ENCODE measurements at regions not wholly inside any gene's neighbourhood (a gene's known extent, or its start where the extent isn't known, plus 50 kb on each side); places are given as distances from the start of the nearest gene placed in this dataset.
"Not testable (repeated sequence)": the region's sequence is repeated elsewhere in the genome, so short reads cannot be mapped to it uniquely, and the experiment has no call there.

DNA sequence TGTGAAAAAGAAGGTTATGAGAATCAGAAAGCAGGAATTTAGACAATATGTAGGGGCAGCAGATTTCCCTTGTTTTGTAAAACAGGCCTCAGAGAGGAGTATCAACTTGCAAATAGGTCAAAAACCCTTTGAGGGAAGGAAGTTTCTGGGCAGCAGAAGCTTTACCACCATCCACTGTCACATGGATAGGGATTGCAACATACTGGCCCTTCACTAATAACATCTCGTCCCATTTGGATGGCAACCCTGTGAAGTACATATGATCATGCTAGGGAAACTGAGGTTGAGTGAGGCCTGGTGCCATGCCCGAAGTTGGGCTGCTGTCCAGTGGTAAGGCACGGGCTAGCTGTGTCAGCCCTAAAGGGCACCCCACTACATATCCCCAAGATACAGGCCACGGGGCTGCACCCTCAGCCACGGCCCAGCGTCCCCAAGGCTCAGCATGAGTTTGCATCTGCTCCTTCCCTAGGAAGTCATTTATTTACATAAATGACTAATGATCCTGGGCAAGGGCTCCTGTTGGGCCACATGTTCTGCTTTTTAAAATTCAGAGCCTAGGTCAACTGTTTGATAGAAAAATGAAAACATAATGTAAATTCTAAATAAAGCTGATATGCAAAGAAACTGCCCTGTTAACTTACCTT lies 310.4 kb upstream of the PLGLB1 start:
- H3K27me3 ChIP-seq (ENCODE audit: control insufficient read depth in 3 of 3, insufficient read depth in 3 of 3, low read length in 2 of 3); H3K27ac ChIP-seq (ENCODE audit: low read depth in 1 of 2, low read length in 1 of 2); H3K4me3 ChIP-seq; H3K9ac ChIP-seq (ENCODE audit: insufficient read depth in 1 of 2, low read length in 2 of 2); DNase-seq; ATAC-seq (ENCODE audit: insufficient read depth, low FRiP score); H3K9me3 ChIP-seq (ENCODE audit: control insufficient read depth in 4 of 4, insufficient read depth in 3 of 4, low read length in 3 of 4); H3K4me1 ChIP-seq (ENCODE audit: control insufficient read depth in 5 of 5, insufficient read depth in 5 of 5, low read length in 5 of 5); H3K36me3 ChIP-seq (ENCODE audit: control insufficient read depth in 4 of 4, insufficient read depth in 4 of 4, low read length in 4 of 4): not testable (repeated sequence)
- 44 to 72% methylated on average over 4 to 6 of the region's 6 CpGs for WGBS, 2 donors

DNA sequence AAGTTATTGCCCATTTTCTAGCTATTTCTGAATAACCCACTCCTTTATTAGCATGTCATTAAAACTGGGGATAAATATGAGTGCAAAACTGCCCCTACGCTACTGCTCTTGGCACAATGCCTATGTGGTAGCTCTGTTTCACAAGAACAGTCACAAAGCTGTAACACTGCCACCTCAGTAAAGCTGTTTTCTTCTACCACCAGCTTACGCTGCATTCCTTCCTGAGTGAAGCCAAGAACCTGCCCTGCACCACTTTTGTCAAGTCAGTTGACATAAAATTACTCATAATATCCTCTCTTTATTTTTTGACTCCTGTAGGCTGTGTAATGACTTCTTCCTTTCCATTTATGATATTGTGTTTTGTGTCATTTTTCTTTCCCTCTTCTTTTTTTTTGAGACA lies 313.2 kb upstream of the PLGLB1 start:
- not testable (repeated sequence) for H3K4me1 ChIP-seq (ENCODE audit: control insufficient read depth in 5 of 5, insufficient read depth in 5 of 5, low read length in 5 of 5)

DNA sequence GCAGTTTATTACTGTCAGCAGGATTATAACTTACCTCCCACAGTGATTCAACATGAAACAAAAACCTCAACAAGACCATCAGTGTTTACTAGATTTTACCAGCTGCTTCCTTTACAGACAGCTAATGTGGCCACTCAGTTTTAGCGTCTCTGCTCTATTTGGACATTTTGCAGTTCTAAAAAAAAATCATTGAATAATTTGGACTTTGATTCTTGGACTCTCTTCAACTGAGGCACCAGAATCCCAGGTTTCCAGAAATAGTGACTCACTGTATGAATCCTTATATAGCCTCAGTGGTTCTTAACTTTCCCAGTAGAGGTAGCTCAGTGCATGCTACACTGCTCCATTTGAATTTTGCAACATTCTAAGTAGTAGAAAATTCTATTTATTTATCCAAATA lies 317.4 kb upstream of the PLGLB1 start:
- ATAC-seq (ENCODE audit: insufficient read depth, low FRiP score); H3K9me3 ChIP-seq (ENCODE audit: control insufficient read depth in 4 of 4, insufficient read depth in 3 of 4, low read length in 3 of 4); H3K4me1 ChIP-seq (ENCODE audit: control insufficient read depth in 5 of 5, insufficient read depth in 5 of 5, low read length in 5 of 5); H3K4me3 ChIP-seq; H3K9ac ChIP-seq (ENCODE audit: insufficient read depth in 1 of 2, low read length in 2 of 2); H3K27ac ChIP-seq (ENCODE audit: low read depth in 1 of 2, low read length in 1 of 2); H3K27me3 ChIP-seq (ENCODE audit: control insufficient read depth in 3 of 3, insufficient read depth in 3 of 3, low read length in 2 of 3); H3K36me3 ChIP-seq (ENCODE audit: control insufficient read depth in 4 of 4, insufficient read depth in 4 of 4, low read length in 4 of 4): not testable (repeated sequence)
- 18 to 20% methylated on average over 1 of the region's 1 CpG for WGBS, 2 donors
- DNase-seq: peak in 2 of 3 donors; percentile 6 to 14

More for the DNA sequence above, 313.2 kb upstream of the PLGLB1 start:
- H3K9ac ChIP-seq (ENCODE audit: insufficient read depth in 1 of 2, low read length in 2 of 2); H3K9me3 ChIP-seq (ENCODE audit: control insufficient read depth in 4 of 4, insufficient read depth in 3 of 4, low read length in 3 of 4); H3K27me3 ChIP-seq (ENCODE audit: control insufficient read depth in 3 of 3, insufficient read depth in 3 of 3, low read length in 2 of 3); H3K36me3 ChIP-seq (ENCODE audit: control insufficient read depth in 4 of 4, insufficient read depth in 4 of 4, low read length in 4 of 4); H3K4me3 ChIP-seq; DNase-seq; H3K27ac ChIP-seq (ENCODE audit: low read depth in 1 of 2, low read length in 1 of 2); ATAC-seq (ENCODE audit: insufficient read depth, low FRiP score): not testable (repeated sequence)
- WGBS, 2 donors: 26 to 70% methylated on average over 2 of the region's 2 CpGs

DNA sequence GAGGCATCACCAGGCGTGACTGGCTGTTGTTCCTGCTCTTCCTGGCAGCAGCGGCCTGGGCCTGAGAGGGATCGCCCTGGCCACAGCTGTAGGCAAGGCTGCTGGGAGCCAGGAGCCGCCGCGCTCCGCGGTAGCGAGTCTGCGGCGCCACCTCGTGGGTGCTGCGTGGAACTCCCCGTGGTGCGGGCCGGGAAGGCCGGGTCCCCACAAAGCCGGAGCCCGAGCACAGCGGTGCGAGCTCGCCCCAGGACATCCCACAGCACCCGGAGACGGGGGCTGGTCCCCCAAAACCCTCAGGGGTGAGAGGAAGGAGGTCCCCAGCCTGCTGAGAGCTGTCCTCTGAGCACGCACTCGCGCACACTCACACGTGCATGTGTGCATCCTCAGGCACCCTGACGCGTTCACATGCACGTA lies 320.0 kb upstream of the PLGLB1 start:
- not testable (repeated sequence) for H3K9ac ChIP-seq (ENCODE audit: insufficient read depth in 1 of 2, low read length in 2 of 2); H3K27me3 ChIP-seq (ENCODE audit: control insufficient read depth in 3 of 3, insufficient read depth in 3 of 3, low read length in 2 of 3); H3K4me3 ChIP-seq; H3K4me1 ChIP-seq (ENCODE audit: control insufficient read depth in 5 of 5, insufficient read depth in 5 of 5, low read length in 5 of 5); H3K27ac ChIP-seq (ENCODE audit: low read depth in 1 of 2, low read length in 1 of 2); ATAC-seq (ENCODE audit: insufficient read depth, low FRiP score); H3K9me3 ChIP-seq (ENCODE audit: control insufficient read depth in 4 of 4, insufficient read depth in 3 of 4, low read length in 3 of 4); H3K36me3 ChIP-seq (ENCODE audit: control insufficient read depth in 4 of 4, insufficient read depth in 4 of 4, low read length in 4 of 4)
- peak; percentile 63 to 74 (median 71) for DNase-seq
- WGBS, 2 donors: 21 to 26% methylated on average over 28 to 31 of the region's 31 CpGs
- TF ChIP-seq, protein P1, sequence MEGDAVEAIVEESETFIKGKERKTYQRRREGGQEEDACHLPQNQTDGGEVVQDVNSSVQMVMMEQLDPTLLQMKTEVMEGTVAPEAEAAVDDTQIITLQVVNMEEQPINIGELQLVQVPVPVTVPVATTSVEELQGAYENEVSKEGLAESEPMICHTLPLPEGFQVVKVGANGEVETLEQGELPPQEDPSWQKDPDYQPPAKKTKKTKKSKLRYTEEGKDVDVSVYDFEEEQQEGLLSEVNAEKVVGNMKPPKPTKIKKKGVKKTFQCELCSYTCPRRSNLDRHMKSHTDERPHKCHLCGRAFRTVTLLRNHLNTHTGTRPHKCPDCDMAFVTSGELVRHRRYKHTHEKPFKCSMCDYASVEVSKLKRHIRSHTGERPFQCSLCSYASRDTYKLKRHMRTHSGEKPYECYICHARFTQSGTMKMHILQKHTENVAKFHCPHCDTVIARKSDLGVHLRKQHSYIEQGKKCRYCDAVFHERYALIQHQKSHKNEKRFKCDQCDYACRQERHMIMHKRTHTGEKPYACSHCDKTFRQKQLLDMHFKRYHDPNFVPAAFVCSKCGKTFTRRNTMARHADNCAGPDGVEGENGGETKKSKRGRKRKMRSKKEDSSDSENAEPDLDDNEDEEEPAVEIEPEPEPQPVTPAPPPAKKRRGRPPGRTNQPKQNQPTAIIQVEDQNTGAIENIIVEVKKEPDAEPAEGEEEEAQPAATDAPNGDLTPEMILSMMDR (IDR thresholded peaks at IDR 0.05; ENCODE audit: control extremely low read depth, extremely low read depth): peak; percentile 24

DNA sequence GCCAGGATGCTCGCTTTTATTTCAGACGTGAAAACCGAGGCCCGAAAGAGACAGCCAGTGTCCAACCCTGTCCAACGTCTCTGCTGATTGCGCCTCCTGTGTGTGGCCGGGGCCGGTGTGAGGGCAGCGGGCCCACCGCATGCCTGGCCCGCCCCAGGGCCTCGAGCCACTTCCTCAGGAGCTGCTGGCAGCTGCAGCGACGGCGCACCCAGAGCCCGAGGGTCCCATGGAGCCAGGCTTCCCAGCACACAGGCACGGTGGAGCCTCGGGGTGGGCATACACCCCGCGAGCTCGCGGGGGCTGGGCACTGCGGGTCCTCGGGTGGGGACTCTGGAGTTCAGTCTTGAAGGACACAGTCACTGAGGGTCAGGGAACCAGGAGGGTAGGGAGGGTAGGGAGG lies 320.5 kb upstream of the PLGLB1 start:
- not testable (repeated sequence) for H3K27ac ChIP-seq (ENCODE audit: low read depth in 1 of 2, low read length in 1 of 2); H3K4me3 ChIP-seq; H3K36me3 ChIP-seq (ENCODE audit: control insufficient read depth in 4 of 4, insufficient read depth in 4 of 4, low read length in 4 of 4); DNase-seq; H3K9ac ChIP-seq (ENCODE audit: insufficient read depth in 1 of 2, low read length in 2 of 2); H3K4me1 ChIP-seq (ENCODE audit: control insufficient read depth in 5 of 5, insufficient read depth in 5 of 5, low read length in 5 of 5); H3K9me3 ChIP-seq (ENCODE audit: control insufficient read depth in 4 of 4, insufficient read depth in 3 of 4, low read length in 3 of 4); ATAC-seq (ENCODE audit: insufficient read depth, low FRiP score); H3K27me3 ChIP-seq (ENCODE audit: control insufficient read depth in 3 of 3, insufficient read depth in 3 of 3, low read length in 2 of 3)
- WGBS, 2 donors: 87 to 88% methylated on average over 19 to 24 of the region's 24 CpGs

DNA sequence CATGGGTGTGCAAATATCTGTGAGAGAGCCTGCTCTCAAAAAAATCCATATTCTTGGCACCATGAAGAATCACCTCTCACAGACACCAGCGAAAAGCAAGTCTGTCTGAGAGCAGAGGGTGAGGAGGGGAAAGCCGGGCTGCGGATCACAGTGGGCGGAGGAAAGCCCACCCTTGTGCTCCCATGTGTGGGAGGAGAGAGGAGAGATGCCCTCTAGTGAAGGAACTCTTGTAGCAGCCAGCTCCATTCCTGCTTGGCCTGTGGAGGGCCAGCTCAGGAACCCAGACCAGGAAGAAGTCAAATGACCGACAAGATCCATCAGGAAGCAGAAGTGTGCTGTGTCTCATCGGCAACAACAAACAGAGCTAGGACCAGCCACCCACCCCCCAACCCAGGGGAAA lies 321.7 kb upstream of the PLGLB1 start:
- not testable (repeated sequence) for DNase-seq; H3K9ac ChIP-seq (ENCODE audit: insufficient read depth in 1 of 2, low read length in 2 of 2); H3K4me1 ChIP-seq (ENCODE audit: control insufficient read depth in 5 of 5, insufficient read depth in 5 of 5, low read length in 5 of 5); H3K9me3 ChIP-seq (ENCODE audit: control insufficient read depth in 4 of 4, insufficient read depth in 3 of 4, low read length in 3 of 4); H3K36me3 ChIP-seq (ENCODE audit: control insufficient read depth in 4 of 4, insufficient read depth in 4 of 4, low read length in 4 of 4); ATAC-seq (ENCODE audit: insufficient read depth, low FRiP score); H3K4me3 ChIP-seq; H3K27ac ChIP-seq (ENCODE audit: low read depth in 1 of 2, low read length in 1 of 2); H3K27me3 ChIP-seq (ENCODE audit: control insufficient read depth in 3 of 3, insufficient read depth in 3 of 3, low read length in 2 of 3)
- 55 to 58% methylated on average over 5 to 6 of the region's 6 CpGs for WGBS, 2 donors

DNA sequence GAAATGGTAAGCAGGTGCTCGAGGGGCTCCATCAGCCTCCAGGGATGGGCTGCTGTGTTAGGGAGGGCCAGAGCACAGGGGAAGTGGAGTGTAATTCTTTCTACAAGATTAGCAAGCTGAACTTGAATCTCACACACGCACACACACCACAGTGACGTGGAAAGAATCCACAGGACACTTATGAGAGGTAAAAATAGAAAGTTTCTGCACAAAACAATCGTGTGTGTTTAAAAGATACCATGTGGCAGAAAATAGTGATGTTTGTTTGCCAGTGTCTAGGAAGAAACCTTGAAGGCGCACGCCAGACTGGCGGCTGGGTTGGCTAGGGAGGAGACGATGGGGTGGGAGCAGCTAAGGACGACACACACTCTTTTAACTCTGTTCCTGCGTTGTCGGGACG lies 323.6 kb upstream of the PLGLB1 start:
- WGBS, 2 donors: 64 to 71% methylated on average over 10 to 12 of the region's 12 CpGs
- H3K4me1 ChIP-seq (ENCODE audit: control insufficient read depth in 5 of 5, insufficient read depth in 5 of 5, low read length in 5 of 5); DNase-seq; ATAC-seq (ENCODE audit: insufficient read depth, low FRiP score); H3K9me3 ChIP-seq (ENCODE audit: control insufficient read depth in 4 of 4, insufficient read depth in 3 of 4, low read length in 3 of 4); H3K36me3 ChIP-seq (ENCODE audit: control insufficient read depth in 4 of 4, insufficient read depth in 4 of 4, low read length in 4 of 4); H3K27me3 ChIP-seq (ENCODE audit: control insufficient read depth in 3 of 3, insufficient read depth in 3 of 3, low read length in 2 of 3); H3K4me3 ChIP-seq; H3K9ac ChIP-seq (ENCODE audit: insufficient read depth in 1 of 2, low read length in 2 of 2); H3K27ac ChIP-seq (ENCODE audit: low read depth in 1 of 2, low read length in 1 of 2): not testable (repeated sequence)

DNA sequence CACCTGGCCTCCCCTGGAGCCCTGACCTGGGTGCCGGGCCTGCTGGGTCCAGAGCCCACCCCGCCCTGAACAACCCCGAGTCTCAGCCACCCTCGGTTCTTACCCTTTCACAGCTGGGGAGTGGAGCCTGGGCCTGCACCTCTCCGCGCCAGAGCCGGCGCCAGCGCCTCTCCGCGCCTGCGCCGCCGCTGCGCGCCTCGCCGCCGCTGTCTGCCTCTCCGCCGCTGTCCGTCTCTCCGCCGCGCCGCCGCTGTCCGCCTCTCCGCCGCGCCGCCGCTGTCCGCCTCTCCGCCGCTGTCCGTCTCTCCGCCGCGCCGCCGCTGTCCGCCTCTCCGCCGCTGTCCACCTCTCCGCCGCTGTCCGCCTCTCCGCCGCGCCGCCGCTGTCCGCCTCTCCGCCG lies 326.9 kb upstream of the PLGLB1 start:
- H3K27ac ChIP-seq (ENCODE audit: low read depth in 1 of 2, low read length in 1 of 2); ATAC-seq (ENCODE audit: insufficient read depth, low FRiP score); H3K27me3 ChIP-seq (ENCODE audit: control insufficient read depth in 3 of 3, insufficient read depth in 3 of 3, low read length in 2 of 3); DNase-seq; H3K4me1 ChIP-seq (ENCODE audit: control insufficient read depth in 5 of 5, insufficient read depth in 5 of 5, low read length in 5 of 5); H3K9me3 ChIP-seq (ENCODE audit: control insufficient read depth in 4 of 4, insufficient read depth in 3 of 4, low read length in 3 of 4); H3K9ac ChIP-seq (ENCODE audit: insufficient read depth in 1 of 2, low read length in 2 of 2); H3K36me3 ChIP-seq (ENCODE audit: control insufficient read depth in 4 of 4, insufficient read depth in 4 of 4, low read length in 4 of 4): not testable (repeated sequence)
- peak overlapping the region; percentile 27 for H3K4me3 ChIP-seq
- WGBS, 2 donors: 56 to 96% methylated on average over 38 to 53 of the region's 56 CpGs

Measured in lung (tissue), 11 donors.